GM12878 (cell line): ENCODE measurements at regions not wholly inside any gene's neighbourhood (a gene's known extent, or its start where the extent isn't known, plus 50 kb on each side); places are given as distances from the start of the nearest gene placed in this dataset.

ENCODE experiments used
- ATAC-seq: fragments of 200-7000 bp; cut with Tn5 transposase; 3 replicates; pipeline ENCODE4 v1.9.1; 2020; ENCODE audit warnings: mild to moderate bottlenecking, moderate library complexity
- BruUV-seq: library from RNA; stranded (reverse); fragments of 400-500 nt; replicated peaks from 2 replicates; lab custom pipeline; 2021; lab: Mats Ljungman, UMichigan
- CTCF ChIA-PET: fragments of 300-600 bp; sonication (Branson Sonifier 250); formaldehyde crosslinking; extraction: SDS; loops from one replicate; lab custom pipeline; 2021; ENCODE audit warnings: inconsistent platforms; lab: Yijun Ruan, JAX
- POLR2A ChIA-PET: fragments of 350-600 bp; formaldehyde crosslinking; extraction: SDS; loops from one replicate; lab custom pipeline; 2021; ENCODE audit warnings: inconsistent platforms; lab: Charles Lee
- RAD21 ChIA-PET: fragments of 300-600 bp; sonication (Branson Sonifier 250); formaldehyde crosslinking; loops from one replicate; lab custom pipeline; 2023; ENCODE audit warnings: antibody characterized with exemption; ENCODE audit not compliant: unreplicated experiment; lab: Charles Lee
- SMC1A ChIA-PET: fragments of 300-600 bp; sonication (Branson Sonifier 250); formaldehyde crosslinking; loops from one replicate; lab custom pipeline; 2023; ENCODE audit not compliant: unreplicated experiment, uncharacterized antibody; lab: Charles Lee
- DNase-seq: peaks from one replicate; pipeline ENCODE4 v3.0.0-alpha.2; 2011; ENCODE audit warnings: low read depth, low spot score
- FAIRE-seq: peaks from 3 replicates; lab custom pipeline; 2011; peaks lifted over from hg19 to GRCh38; lab: Jason Lieb, UNC
- H2AFZ ChIP-seq: 2 replicates; pipeline ENCODE4 v1.6.0; 2011; ENCODE audit warnings: low read depth, low read length, control low read depth; ENCODE audit not compliant: control insufficient read depth
- H3K27ac ChIP-seq: 2 replicates; pipeline ENCODE4 v1.5.1; 2011; ENCODE audit warnings: control low read depth; ENCODE audit not compliant: control insufficient read depth, insufficient read depth
- H3K27me3 ChIP-seq, 2 experiments: replicated peaks in 1 of 2; 2 replicates each; pipeline versions ENCODE4 v1.6.0 to v1.6.1; 2011; ENCODE audit warnings: low read length in 1 of 2; ENCODE audit not compliant: control insufficient read depth in 2 of 2, insufficient read depth in 2 of 2
- H3K36me3 ChIP-seq, 2 experiments: 2 replicates each; pipeline ENCODE4 v1.5.1; 2011; ENCODE audit warnings: low read length in 1 of 2; ENCODE audit not compliant: control insufficient read depth in 2 of 2, insufficient read depth in 2 of 2
- H3K4me1 ChIP-seq: 2 replicates; pipeline ENCODE4 v1.6.1; 2011; ENCODE audit warnings: mild to moderate bottlenecking, low read length, moderate library complexity, mixed read lengths; ENCODE audit not compliant: control insufficient read depth, insufficient read depth
- H3K4me2 ChIP-seq: 2 replicates; pipeline ENCODE4 v1.6.0; 2011; ENCODE audit warnings: control low read depth; ENCODE audit not compliant: control insufficient read depth, insufficient read depth
- H3K4me3 ChIP-seq: fragments of 200-600 bp; sonication (generic); 2 replicates; pipeline ENCODE4 v1.5.1; 2016
- H3K79me2 ChIP-seq: 2 replicates; pipeline ENCODE4 v1.6.0; 2011; ENCODE audit warnings: low read length; ENCODE audit not compliant: control insufficient read depth, insufficient read depth
- H3K9ac ChIP-seq: 2 replicates; pipeline ENCODE4 v1.8.0; 2011; ENCODE audit warnings: low read length, control low read depth, mixed read lengths; ENCODE audit not compliant: control insufficient read depth, insufficient read depth
- H3K9me3 ChIP-seq: replicated peaks from 3 replicates; pipeline ENCODE4 v1.5.1; 2011; ENCODE audit warnings: mild to moderate bottlenecking, low read length; ENCODE audit not compliant: control insufficient read depth, insufficient read depth
- H4K20me1 ChIP-seq: 2 replicates; pipeline ENCODE4 v1.6.0; 2011; ENCODE audit not compliant: control insufficient read depth, insufficient read depth
- ATF2 ChIP-seq: IDR thresholded peaks from 2 replicates; pipeline ENCODE4 v1.6.1; 2012; ENCODE audit warnings: low read length, inconsistent platforms
- CEBPB ChIP-seq, 2 experiments: fragments of 150-350 bp in 1 of 2; IDR thresholded peaks; 2 replicates each; pipeline ENCODE4 v1.6.1; 2012 to 2014; ENCODE audit warnings: low read depth in 2 of 2, low read length in 2 of 2, borderline replicate concordance in 1 of 2, inconsistent platforms in 1 of 2
- DPF2 ChIP-seq: fragments of 450-650 bp; IDR thresholded peaks from 2 replicates; pipeline ENCODE4 v1.6.1; 2017; ENCODE audit warnings: mild to moderate bottlenecking
- ESRRA ChIP-seq: IDR thresholded peaks from 2 replicates; pipeline ENCODE4 v1.6.1; 2012; ENCODE audit warnings: mild to moderate bottlenecking, low read length, improper control_type of control experiment
- SKIL ChIP-seq: fragments of 450-650 bp; IDR thresholded peaks from 2 replicates; pipeline ENCODE4 v1.6.1; 2017; ENCODE audit warnings: mild to moderate bottlenecking, low read depth, inconsistent platforms; ENCODE audit not compliant: poor library complexity, severe bottlenecking
- WGBS: methylation state at CpG from one replicate; pipeline ENCODE4 v1.1.6; 2016; ENCODE audit warnings: low lambda C conversion rate; ENCODE audit not compliant: insufficient replicate concordance, insufficient coverage; ENCODE audit errors: missing lambda C conversion rate; 5-methylcytosine and 5-hydroxymethylcytosine counted together
- in situ Hi-C: fragments of 300-500 bp; cut with MboI; formaldehyde crosslinking; loops from 9 replicates; pipeline ENCODE4 v1.14.3; 2018; ENCODE audit warnings: mixed read lengths
- intact Hi-C: fragments of 100-400 bp; cut with micrococcal nuclease; formaldehyde crosslinking; loops from one replicate; pipeline ENCODE4 v1.14.2; 2022; ENCODE audit not compliant: unreplicated experiment
- TF ChIP-seq, protein P1 (sequence below), 3 experiments: IDR thresholded peaks in 2 of 3; conservative IDR thresholded peaks in 1 of 3; 2 replicates each; pipeline ENCODE4 v1.5.1; 2011; ENCODE audit warnings: low read depth in 3 of 3, low read length in 3 of 3, mild to moderate bottlenecking in 3 of 3, control low read depth in 2 of 3, moderate library complexity in 2 of 3, inconsistent platforms in 1 of 3, mixed read lengths in 1 of 3; ENCODE audit not compliant: control insufficient read depth in 2 of 3, insufficient read depth in 1 of 3; ENCODE audit errors: extremely low read depth in 1 of 3

- TF ChIP-seq ATF2 (no peak), ESRRA (no peak), SKIL (no peak), CEBPB (IDR thresholded peaks at IDR 0.05; ENCODE audit: borderline replicate concordance in 1 of 2, low read depth in 2 of 2, low read length in 2 of 2) (no peak)
- TF ChIP-seq, all 136 proteins: peak for 0
These were observed 561.5 kb upstream of the PCDH10 start (continued) for GRCh38 chr4:132587626-132588025.

DNA sequence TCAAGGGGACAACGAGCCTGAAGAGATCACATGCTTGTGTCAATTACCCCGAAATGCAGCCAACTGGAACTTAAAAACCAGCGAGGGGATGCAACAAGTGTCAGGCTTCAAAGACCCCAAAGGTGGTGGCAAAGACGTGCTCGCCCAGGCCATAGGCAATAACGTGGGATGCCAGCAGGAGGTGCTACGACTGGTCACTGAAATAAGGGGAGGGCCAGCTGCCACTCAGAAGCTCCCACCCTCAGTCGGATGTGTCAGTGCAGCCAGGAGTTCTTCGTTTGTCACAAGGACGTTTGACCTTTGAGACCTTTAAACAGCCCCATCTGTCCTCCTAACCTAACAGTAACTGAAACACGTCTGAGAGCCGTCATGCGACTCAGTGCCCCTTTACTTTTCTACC lies 556.8 kb upstream of the PCDH10 start:
- intact Hi-C loops, result no loop called here
- no peak overlapping the region for H2AFZ ChIP-seq
- H3K4me3 ChIP-seq, result no peak overlapping the region
- WGBS, result 32% methylated on average over 13 of the region's 13 CpGs
- no peak overlapping the region for H3K27ac ChIP-seq
- in situ Hi-C loops, result no loop called here
- BruUV-seq, result no TSS peak
- H3K27me3 ChIP-seq, result no peaks in the 10 kb centered on the region
- no peaks in the 10 kb centered on the region for H3K79me2 ChIP-seq
- H3K4me2 ChIP-seq, result no peak overlapping the region
- no peaks in the 10 kb centered on the region for H3K36me3 ChIP-seq
- ChIA-PET RAD21 (no interaction called here), POLR2A (no interaction called here), CTCF (no interaction called here), SMC1A (no interaction called here)
- no peaks in the 10 kb centered on the region for H4K20me1 ChIP-seq
- ATAC-seq (no peak), FAIRE-seq (no peak), DNase-seq (no peak)
- H3K9ac ChIP-seq, result no peak overlapping the region
- no peaks in the 10 kb centered on the region for H3K9me3 ChIP-seq
- TF ChIP-seq DPF2, result no peak
- TF ChIP-seq, protein P1, sequence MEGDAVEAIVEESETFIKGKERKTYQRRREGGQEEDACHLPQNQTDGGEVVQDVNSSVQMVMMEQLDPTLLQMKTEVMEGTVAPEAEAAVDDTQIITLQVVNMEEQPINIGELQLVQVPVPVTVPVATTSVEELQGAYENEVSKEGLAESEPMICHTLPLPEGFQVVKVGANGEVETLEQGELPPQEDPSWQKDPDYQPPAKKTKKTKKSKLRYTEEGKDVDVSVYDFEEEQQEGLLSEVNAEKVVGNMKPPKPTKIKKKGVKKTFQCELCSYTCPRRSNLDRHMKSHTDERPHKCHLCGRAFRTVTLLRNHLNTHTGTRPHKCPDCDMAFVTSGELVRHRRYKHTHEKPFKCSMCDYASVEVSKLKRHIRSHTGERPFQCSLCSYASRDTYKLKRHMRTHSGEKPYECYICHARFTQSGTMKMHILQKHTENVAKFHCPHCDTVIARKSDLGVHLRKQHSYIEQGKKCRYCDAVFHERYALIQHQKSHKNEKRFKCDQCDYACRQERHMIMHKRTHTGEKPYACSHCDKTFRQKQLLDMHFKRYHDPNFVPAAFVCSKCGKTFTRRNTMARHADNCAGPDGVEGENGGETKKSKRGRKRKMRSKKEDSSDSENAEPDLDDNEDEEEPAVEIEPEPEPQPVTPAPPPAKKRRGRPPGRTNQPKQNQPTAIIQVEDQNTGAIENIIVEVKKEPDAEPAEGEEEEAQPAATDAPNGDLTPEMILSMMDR (IDR thresholded peaks at IDR 0.05 in 2 of 3, conservative IDR thresholded peaks at IDR 0.05 in 1 of 3; ENCODE audit: control insufficient read depth in 2 of 3, extremely low read depth in 1 of 3, insufficient read depth in 1 of 3, low read depth in 3 of 3, low read length in 3 of 3), result 0 out of 6 replicates have a peak, but pooled peaks of 1 of the 3 experiments have one; percentile 5
- H3K4me1 ChIP-seq, result no peaks in the 10 kb centered on the region
